ENCODE measurements at regions not wholly inside any gene's neighbourhood (a gene's known extent, or its start where the extent isn't known, plus 50 kb on each side); places are given as distances from the start of the nearest gene placed in this dataset.

DNA sequence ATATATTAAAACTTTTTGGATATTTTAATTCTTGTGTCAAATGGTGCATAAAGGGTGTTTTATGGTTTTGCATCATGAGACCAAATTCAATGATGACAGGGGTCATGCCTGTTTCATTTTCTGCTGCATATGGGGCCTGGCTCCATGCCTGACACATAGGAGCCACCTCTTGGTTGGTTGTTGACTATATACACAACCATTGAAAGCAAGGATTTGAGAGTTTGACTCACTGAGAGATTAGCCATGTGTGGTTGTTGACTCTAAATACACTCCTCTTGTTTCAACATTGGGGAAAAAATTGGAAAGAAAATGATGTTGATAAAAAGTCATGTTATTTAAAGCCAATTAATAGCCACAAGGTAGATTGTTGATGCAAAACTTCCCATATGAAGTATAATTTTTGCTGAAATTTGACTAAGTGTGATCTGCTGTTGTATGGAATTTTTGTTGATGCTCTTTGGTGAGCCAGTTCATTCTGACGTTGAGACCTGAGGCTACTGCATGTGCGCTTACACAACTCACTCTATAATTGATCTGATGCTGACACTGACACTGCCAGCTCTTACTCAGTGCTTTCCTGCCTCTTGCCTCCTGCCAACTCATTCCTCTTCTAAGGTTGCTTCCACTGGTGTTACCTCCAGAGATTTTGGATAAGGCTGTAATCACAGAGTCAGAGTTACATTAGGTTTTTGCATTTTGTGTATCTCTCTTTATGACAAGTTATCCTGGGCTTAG lies 446.2 kb upstream of the SLC14A2 start:
- no peak for DNase-seq (ENCODE audit: low read depth in 2 of 2)

GRCh38 chr18:45169610-45170009 lies 445.7 kb upstream of the SLC14A2 start:
- no peak for DNase-seq (ENCODE audit: low read depth in 2 of 2)

DNA sequence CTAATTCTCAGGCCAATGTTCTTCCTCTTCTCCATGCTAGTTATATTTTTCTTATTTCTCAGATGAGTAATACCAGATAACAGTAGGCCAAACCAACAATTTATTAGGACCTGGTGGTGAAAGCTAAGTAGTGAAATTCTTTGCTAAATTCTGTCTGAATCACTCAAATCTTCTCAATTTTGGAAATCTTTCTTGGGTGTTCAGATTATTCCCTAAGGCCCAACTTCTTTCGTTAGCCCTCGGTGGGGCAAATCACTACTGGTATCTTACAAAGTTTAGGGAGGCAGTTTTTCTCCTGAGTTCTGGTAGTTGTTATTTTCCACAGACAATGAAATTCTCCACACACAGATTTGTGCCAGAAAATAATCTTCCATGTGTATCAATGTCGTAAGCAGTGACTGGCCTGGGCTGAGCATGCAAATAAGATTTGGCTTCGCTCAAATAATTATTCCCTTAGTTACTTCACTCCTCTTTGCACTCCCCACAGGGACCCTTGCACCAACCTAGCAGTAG lies 443.5 kb upstream of the SLC14A2 start:
- DNase-seq (ENCODE audit: low read depth in 2 of 2) = no peak

GRCh38 chr18:45173327-45173726 lies 441.9 kb upstream of the SLC14A2 start:
- DNase-seq (ENCODE audit: low read depth in 2 of 2) = no peak

- DNase-seq (ENCODE audit: low read depth in 2 of 2) = no peak
Observed at GRCh38 chr18:45173799-45174519, 441.3 kb upstream of the SLC14A2 start.

DNA sequence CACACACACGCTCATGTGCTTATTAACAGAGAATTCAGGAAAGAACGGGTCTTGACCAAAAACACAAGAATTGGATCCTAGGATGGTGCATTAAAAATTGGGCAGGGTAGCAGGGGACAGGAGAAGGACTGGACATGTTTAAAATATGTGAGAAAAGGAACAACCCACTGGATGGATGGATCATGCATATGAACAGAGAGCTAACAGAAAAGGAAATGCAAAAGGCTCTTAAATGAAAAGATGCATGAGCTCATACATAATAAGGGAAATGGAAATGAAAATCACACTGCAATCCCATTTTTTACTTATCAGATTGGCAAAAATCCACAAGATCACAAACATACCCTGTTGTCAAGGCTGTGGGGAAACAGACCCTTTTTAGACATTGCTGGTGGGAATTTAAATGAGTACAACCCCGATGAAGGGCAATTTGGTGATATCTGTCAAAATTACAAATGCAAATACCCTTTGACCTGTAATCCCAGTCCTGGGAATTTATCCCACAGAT lies 440.6 kb upstream of the SLC14A2 start:
- no peak for DNase-seq (ENCODE audit: low read depth in 2 of 2)

GRCh38 chr18:45175511-45175910 lies 439.8 kb upstream of the SLC14A2 start:
- DNase-seq (ENCODE audit: low read depth in 2 of 2) = no peak

- no peak for DNase-seq (ENCODE audit: low read depth in 2 of 2)
Observed at GRCh38 chr18:45186832-45187231, 428.4 kb upstream of the SLC14A2 start.

DNA sequence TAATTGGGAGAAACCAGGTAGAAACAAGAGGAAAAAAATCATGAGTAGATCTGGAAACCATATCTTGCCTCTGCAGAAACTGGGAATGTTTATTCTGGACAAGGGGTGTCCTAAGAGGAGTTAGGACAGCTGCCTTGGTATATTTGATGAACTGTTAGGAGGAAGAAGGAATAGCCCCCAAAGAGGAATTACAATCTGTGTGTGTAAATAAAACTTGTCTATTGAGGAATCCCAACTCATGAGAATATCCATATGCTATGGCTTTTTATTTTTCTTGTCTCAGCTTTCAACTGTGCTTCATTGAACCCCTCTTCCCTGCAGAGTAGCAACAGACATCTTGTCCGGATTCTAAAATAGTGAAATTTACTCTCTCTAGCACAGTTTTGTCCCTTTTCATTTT lies 423.5 kb upstream of the SLC14A2 start:
- no peak for DNase-seq (ENCODE audit: low read depth in 2 of 2)

GRCh38 chr18:45197526-45197970 lies 417.7 kb upstream of the SLC14A2 start:
- no peak for DNase-seq (ENCODE audit: low read depth in 2 of 2)

GRCh38 chr18:45198526-45198925 lies 416.8 kb upstream of the SLC14A2 start:
- DNase-seq (ENCODE audit: low read depth in 2 of 2) = no peak

- no peak for DNase-seq (ENCODE audit: low read depth in 2 of 2)
Observed at GRCh38 chr18:45201029-45201428, 414.2 kb upstream of the SLC14A2 start.

DNA sequence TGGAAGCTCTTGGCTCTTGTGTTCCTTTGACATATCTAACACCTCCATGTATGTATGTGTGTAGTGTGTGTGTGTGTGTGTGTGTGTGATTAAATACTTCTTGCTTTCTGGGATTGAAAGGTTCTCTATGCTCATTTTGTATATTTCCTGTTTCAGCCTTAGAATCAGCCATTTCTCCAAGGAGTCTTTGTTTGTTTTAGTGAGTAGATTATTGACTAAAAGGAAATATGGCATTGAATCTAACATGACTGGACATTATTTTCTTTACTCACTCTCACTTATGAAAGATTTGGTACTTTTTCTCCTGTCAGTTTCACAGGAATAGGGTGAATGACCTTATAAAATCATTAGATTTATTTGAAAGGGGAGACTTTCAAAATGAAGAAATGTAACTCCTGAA lies 413.8 kb upstream of the SLC14A2 start:
- DNase-seq (ENCODE audit: low read depth in 2 of 2) = no peak

- DNase-seq (ENCODE audit: low read depth in 2 of 2) = no peak
Observed at GRCh38 chr18:45202061-45202460, 413.2 kb upstream of the SLC14A2 start.

- no peak for DNase-seq (ENCODE audit: low read depth in 2 of 2)
Observed at GRCh38 chr18:45203677-45204076, 411.6 kb upstream of the SLC14A2 start.

- no peak for DNase-seq (ENCODE audit: low read depth in 2 of 2)
Observed at GRCh38 chr18:45207328-45207727, 407.9 kb upstream of the SLC14A2 start.

GRCh38 chr18:45208164-45208563 lies 407.1 kb upstream of the SLC14A2 start:
- DNase-seq (ENCODE audit: low read depth in 2 of 2) = no peak

- peak; percentile 10 to 40 for DNase-seq (ENCODE audit: low read depth in 2 of 2)
Observed at GRCh38 chr18:45212181-45213039, 402.9 kb upstream of the SLC14A2 start.

- no peak for DNase-seq (ENCODE audit: low read depth in 2 of 2)
Observed at GRCh38 chr18:45213040-45213333, 402.3 kb upstream of the SLC14A2 start.

GRCh38 chr18:45218436-45218835 lies 396.8 kb upstream of the SLC14A2 start:
- no peak for DNase-seq (ENCODE audit: low read depth in 2 of 2)

GRCh38 chr18:45221363-45221762 lies 393.9 kb upstream of the SLC14A2 start:
- no peak for DNase-seq (ENCODE audit: low read depth in 2 of 2)

- no peak for DNase-seq (ENCODE audit: low read depth in 2 of 2)
Observed at GRCh38 chr18:45222180-45222579, 393.1 kb upstream of the SLC14A2 start.

Measured in stimulated activated CD4-positive, alpha-beta T cell treated with anti-CD3 and anti-CD28 coated beads, Interleukin-1b, Interleukin-23, amount 100 ng/mL, for 1 hour (primary cell).